Cerebellar nuclear complex (tissue), 1 donor: ENCODE measurements at regions not wholly inside any gene's neighbourhood (a gene's known extent, or its start where the extent isn't known, plus 50 kb on each side); places are given as distances from the start of the nearest gene placed in this dataset.

Experiments
- DNase-seq, 2 experiments: peaks; one replicate each; lab custom pipeline; 2025; lab: John Stamatoyannopoulos, UW

DNA sequence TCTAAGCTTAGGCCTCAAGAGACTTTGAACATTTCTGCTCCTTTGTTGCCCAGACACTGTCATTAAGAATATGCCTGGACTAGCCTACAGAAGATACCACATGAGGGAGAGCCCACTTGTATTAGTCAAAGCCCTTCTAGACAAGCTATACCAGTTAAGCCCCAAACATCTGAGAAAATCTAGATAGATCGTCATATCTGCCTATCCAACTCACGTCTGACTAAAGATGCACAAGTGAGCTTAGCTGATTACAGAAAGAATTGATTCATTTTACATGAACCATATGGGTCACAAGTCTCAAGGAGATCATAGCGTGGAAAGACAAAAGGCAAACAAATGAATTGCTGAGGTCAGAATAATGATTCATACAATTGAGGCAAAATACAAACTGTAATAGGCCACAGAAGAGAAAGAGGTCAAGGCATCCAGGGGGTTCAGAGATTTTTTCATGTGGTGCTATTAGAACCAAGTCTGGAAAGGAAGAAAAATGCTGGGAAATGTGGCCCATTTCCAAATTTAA is 1155.5 kb upstream of the TENM4 start:
- no peak for DNase-seq

DNA sequence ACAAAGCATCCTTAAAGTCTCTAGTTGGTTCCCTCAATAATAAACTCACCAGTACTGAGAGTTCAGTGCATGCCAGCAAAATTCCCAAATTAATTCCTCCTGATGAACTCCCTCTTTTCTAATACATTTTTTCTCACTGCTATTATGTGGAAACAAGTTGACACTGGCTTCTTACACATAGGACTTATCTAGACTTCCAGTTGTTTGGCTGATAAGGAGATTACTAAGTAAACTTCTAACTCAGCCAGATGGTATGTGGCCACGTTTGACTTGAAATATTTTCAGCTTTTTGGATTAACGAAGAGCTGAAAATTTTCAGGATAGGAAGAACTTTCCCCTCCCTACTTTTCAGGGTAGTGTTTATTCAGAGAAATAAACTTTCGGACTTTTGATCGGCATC is 1154.2 kb upstream of the TENM4 start:
- DNase-seq, result no peak

DNA sequence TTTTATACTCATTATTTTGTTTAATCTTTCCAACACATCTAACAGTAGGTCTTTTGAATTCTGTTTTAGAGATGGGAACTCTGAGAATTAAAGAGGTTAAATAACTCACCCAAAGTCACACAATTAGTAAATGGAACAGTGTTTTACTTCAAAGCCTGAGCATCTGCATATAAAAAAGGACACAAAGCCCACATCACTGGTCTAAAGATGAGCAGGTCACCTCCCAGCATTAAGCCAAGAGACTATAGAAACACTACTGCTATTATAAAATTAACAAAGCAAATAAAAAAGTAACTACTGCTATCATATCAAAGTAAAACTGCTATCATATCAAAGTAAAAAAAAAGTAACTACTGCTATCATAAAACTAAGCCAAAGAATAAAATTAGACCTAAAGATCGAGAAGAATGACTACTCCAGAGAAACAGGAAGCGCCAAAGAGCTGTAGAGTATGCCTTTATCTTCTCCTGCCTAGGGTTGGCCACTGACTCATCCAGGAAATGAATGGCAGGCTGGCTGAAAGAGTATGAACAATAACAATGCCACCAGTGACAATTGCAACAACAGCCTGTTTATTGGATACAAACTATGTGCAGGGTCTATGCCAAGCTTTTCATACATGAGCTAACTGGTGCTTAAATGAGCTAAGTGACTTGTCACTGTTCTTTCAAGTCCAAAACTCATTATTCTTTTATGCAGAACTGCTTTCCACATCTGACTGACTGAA is 1153.0 kb upstream of the TENM4 start:
- DNase-seq, result no peak

DNA sequence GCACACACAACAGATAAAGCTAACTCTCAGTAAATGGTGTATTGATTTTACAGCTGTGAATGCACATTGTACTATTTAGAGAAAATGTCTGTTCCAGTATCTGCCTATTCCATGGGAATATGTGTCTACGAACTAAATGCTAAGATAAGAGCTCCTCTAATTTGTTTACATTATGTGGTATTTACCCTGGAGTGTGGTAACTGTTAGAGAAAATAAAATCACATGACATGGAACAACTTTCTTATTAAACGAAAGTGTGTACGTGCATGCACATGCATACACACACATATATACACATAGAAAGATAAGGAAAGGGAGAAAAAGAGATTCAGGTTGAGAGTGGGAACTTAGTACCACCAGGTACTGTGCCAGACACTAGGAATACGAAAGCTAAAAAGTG is 1151.7 kb upstream of the TENM4 start:
- no peak for DNase-seq

DNA sequence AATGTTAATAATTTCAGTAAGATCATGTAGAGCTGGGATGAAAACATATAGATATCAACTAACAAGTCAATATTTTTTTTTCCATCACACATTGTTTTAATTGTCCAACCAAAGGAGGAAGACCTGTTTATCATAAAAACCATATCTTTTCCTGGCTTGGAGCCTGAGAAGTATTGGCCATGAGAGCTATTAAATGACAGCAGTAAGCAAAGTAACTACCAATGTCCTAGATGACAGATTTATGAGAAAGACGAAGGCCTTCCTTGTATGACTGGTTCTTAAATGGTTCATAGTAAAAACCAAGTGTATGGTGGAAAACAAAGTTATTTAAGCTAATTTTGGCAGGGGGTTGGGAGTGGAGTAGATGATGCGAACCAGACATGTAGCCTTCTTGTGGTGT is 1147.1 kb upstream of the TENM4 start:
- DNase-seq, result no peak

DNA sequence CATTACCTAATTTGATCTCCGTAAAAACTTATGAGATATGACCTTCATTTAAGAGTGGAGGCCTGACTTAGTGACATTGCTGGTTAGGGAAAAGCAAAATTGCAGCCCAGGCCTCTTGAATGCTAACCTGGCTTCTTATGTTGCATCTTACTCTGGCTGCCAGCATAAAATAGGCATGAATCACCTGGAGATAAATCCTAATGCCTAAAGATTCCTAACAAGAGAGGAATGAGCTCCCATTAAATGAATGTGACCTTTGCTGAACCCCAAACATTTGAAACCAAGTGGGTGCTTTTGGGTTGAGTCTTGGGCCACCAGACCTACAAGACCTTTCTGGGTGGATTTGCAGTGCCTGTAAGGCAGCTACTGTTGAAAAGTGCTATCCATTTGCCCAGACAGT is 1145.6 kb upstream of the TENM4 start:
- no peak for DNase-seq

DNA sequence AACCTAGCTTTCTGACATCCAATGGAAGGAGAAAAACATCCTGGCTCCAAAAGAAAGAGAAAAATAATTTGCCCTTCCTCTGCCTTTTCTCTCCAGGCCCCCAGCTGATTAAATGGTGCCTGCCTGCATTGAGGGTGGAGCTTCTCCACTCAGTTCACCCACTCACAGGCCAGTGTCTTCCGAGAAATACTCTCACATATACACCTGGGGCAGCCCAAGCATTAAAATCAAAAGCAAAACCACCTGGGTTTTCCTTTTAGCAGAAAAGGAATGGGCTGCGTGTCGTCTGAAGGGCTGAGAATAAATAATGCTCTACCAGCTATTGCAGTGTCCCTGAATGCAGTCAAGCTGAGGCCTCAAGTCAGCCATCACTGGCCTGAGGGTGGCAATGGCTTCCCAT is 1143.8 kb upstream of the TENM4 start:
- DNase-seq, result no peak

DNA sequence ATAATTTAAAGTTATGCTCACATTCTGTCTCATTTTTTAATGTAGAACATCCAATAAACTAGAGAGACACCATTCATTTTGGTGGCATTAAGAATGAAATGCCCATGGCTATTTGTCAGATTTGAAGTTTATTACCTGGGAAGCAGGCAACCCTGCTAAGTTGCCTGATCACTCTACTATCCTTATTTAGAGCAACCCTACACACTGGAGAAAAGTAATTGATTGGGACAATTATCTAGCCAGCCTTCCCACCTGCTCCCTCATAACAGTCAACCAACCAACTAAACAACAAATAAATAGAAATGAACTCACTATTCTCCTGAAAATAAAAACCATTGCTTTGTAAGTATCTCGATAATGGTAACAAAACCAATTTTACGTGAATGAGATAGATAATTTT is 1129.0 kb upstream of the TENM4 start:
- DNase-seq, result no peak

DNA sequence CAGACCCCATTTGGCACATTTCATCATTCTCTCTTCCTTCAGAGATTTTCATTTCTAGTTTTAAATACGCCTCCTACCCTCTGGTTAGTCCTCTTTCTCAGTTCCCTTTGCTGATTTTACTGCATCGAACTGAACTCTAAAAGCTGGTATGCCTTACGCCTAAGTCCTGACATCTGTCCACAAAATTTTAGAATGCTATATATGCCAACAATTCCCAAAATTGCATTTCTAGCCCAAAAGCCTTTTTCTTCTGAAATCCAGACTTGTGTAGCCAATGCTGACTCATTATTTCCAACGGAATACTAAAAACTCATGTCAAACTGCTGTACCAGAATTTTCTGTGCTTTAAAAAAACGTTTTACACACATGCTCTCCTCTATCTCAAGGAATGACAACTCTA is 1124.4 kb upstream of the TENM4 start:
- no peak for DNase-seq

DNA sequence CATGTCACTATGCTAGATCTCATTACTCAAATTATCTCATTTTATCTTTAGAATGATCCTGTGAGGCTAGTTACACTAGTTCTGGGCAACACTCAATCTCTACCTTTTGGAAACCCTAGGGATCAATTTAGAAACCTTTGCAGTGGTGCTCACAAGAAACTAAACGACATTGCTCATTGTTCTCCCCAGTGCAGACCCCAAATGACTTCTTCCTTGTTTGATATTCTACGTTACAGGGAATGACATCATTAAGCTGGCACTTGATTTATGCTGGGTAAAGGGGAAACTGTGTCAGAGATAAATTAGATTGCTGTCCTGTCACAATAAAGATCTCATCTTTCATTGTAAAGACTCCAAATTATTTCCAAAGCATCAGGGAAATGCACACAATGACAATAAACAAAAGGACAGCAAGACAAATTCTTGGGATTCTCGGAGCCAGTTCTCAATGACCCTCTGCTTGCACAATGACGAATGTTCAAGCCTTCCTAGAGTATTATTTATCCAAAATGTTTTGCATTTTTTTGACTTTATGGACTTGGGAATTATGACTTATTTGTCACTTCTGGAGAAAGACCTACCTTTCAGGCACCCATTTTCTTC is 1121.8 kb upstream of the TENM4 start:
- no peak for DNase-seq

DNA sequence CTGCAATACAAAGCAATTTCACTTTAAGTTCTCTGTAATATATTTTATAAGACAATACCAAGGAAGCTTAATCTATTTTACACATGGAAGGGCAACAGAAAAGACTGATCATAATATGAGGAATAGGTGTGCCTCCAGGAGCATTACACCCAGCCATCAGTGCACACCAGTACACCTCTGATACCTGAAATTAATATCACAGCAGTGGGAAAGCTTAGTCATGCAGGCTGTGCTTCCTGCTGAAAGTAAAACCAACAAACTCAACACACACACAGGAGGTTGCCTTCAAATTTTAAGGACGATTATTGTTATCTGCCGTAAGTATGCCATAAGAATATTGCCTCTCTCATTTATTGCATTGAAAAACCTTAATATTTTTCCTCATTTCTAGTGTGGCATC is 1119.1 kb upstream of the TENM4 start:
- no peak for DNase-seq

DNA sequence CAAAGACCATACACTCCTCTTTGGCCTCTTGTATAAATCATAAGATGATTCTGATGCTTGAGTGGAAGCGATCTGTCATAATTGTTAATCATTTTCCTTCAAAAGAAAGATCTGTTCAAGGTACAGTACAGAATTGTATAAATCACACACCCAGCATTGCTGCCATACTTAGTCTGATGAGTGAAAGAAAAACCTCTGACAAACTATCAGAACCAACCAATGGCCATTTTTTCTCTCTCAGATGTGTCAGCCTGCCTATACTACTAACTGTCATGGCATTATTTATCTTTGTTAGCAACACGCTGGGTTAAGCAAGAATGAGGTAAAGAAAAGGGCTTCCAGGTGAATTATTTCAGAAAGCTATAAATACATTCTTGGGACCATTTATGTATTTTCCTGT is 1112.7 kb upstream of the TENM4 start:
- no peak for DNase-seq

DNA sequence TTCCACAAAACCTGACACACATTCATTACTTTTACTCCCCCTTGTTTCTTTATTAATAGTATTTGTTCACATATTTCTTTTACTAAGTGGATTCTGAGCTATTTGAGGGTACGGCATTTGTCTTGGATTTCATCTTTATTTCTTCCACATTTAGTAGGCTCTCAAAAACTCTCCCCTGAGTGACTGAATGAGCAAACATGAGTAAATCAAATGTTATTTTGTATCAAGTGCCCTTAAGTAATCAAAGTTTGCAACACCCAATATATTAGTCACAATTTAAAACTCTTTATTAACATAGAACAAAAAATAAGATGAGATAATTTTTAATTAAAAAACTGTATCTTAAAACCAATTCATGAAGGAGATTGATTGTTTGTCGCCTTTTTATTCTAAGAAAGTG is 1101.9 kb upstream of the TENM4 start:
- DNase-seq, result no peak

DNA sequence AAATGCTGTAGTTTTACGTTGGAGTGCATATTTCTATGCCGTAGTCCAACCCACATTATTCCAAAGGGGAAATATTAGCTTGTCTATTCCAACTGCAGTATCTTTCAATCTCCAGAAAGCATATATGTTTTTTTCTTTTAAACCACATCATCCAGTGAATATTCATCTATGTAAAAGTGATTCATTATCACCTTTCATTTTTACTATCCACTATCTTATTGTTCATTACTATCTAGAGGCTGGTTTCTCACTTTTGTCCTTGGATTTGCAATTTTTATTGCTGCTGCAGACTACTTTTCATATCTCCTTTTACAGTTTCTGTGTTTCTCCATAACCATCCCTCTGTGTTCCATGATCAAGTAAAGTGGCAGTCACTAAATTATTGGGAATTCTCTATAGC is 1097.2 kb upstream of the TENM4 start:
- no peak for DNase-seq

DNA sequence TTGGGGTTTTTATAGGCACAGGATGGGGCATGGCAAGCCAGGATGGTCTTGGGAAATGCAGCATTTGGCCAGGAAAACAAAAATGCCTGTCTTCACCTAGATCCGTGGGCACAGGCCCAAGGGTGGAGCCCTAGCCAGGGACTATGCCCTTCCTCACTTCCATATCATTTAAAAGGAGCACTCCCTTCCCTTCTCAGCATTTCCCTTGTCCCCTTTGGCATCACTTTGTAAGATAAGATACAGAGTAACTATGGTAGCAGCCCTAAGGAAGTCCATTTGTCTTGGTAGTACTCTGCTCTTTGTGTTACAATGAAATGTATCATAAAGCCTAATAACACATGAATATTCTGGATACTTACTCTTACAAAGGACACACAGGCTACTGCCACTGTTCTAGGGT is 1092.6 kb upstream of the TENM4 start:
- DNase-seq, result no peak

DNA sequence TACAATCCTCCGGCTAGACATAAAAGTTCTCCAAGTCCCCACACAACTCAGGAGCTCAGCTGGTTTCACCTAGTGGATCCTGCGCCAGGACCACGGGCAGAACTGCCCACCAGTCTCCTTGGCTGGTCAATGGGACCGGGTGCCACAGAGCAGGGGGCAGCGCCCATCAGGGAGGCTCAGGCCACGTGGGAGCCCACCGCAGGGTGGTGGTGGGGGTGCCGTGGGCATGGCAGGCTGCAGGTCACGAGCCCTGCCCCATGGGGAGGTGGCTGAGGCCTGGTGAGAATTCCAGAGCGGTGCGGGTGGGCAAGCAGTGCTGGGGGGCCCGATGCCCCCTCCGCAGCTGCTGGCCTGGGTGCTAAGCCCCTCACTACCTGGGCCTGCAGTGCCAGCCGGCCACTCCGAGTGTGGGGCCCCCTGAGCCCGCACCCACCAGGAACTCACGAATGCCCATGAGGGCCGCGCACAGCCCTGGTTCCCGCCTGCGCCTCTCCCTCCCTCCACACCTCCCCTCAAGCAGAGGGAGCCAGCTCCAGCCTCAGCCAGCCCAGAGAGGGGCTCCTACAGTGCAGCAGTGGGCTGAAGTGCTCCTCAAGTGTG is 1091.9 kb upstream of the TENM4 start:
- DNase-seq, result no peak

DNA sequence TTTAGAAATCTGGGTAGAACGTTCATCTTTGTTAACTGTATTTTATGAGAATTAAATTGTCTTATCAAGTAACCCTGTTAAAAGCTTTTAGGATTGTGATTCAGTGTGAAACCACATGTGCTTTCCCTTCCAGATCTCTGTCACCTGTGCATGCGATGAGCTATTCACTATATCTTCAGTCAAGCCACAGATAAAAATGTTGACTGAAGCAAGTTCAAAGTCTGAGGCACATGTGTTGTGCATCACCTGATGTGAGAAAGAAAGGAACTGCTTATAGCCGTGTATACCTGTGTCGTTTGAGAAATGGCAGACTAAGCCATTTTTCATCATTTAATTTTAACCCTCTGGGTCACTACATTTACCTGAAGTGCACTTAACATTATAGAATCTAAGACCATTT is 1088.9 kb upstream of the TENM4 start:
- DNase-seq, result no peak

DNA sequence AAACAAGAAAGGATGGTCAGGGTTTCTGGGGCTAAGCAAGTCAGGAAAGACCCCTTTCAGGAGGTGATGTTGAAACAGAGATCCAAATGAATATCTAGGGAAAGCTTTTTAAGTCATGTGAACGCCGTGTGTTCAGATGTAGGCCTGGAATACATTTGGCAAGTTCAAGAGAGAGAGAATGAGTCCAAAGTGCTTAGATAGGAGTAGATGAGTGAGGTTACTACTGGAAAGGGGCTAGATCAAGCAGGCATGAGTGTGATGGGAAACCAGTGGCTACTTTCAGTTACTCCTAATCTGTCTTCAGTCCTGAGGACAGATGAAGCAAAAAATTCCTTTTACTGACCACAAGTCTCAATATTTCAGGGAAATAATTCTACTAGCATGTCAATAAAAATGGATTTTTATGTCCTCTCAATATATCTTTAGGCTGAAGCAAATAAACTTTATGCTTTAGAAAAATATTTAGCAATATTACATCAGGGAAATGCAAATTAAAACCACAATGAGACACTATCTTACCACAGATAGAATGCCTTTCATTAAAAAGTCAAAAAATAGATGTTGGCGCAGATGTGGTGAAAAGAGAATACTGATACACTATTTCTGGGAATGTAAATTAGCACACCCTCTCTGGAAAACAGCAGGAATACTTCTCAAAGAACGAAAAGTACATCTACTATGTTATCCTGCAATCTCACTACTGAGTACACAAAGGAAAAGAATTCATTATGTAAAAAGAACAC is 1085.0 kb upstream of the TENM4 start:
- DNase-seq, result no peak

DNA sequence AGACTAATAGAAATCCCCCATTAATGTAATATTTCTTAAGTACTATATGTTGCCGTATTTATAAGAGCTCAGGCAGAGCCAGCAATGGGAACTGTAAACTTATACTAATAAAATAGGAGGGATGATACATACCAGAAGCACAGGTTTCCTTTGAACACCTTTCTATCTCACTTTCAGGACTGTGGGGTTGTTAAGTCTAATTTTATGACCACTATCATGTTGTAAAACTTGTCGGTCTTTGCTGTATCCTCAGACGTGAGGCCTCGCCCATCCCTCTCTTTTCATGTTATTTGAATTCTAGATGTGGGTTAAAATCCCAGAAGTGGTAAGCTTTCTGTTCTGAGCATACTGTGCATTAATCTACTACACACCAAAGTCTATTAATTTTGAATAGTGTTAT is 1083.5 kb upstream of the TENM4 start:
- DNase-seq, result no peak

DNA sequence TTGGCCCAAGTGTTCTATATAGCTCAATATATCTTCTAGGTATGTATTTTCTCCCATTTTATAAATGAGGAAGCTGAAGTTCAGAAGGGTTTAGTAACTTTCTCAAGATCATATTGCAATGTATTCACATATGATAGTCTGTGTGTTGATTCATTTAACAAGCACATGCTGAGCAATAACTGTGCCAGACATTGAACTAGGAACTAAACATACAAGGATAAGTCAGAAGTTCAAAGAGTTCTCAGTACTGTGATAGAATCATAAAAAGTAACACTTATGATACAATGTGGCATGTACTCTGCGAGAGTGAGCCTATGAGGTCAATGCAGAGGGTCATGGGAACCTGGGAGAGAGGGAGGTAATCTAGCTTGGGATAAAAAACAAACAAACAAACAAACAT is 1082.2 kb upstream of the TENM4 start:
- no peak for DNase-seq

DNA sequence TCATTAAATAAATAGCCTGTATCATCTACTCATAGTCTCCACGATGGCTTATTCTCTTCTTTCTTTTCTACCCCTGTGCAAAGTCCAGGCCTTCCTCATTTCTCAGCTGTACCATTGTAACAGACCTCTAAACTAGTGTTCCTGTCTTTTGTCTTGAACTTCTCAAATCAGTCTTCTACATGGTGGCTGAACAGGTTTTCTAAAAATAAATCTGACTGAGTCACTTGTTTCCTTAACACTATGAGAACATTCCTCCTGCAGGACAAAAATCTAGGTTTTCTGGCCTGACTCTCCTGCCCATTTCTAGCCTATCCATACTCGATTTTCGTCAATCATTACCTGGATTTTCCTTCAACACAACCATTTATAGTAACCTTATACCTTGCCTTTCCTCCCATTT is 1080.8 kb upstream of the TENM4 start:
- no peak for DNase-seq

DNA sequence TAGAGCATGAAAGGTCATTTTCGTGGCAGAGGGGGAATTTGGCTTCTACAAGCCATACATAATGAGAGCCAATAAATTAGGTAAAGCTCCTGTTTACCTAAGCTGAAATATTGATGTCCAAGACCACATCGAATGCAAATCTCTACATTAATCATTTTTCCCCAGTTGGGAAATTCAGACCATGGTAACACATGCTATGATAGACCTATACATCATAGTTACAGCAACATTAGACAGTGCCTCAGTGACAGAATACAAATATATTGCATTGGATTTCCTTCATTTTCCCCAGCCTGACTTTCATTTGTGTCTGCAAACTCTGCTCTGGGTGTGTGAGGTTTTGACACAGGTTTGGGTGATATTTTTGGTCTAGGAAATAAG is 1079.7 kb upstream of the TENM4 start:
- DNase-seq, result no peak
